GM23248 (cell line): ENCODE measurements at regions not wholly inside any gene's neighbourhood (a gene's known extent, or its start where the extent isn't known, plus 50 kb on each side); places are given as distances from the start of the nearest gene placed in this dataset.

Source experiments
- EZH2 ChIP-seq: fragments of 200-600 bp; sonication (generic); IDR thresholded peaks from 2 replicates; pipeline ENCODE4 v1.6.1; 2018; ENCODE audit warnings: antibody characterized with exemption, mild to moderate bottlenecking; ENCODE audit not compliant: insufficient read depth, poor library complexity, severe bottlenecking
- EZH2phosphoT487 ChIP-seq: fragments of 200-600 bp; sonication (generic); IDR thresholded peaks from 2 replicates; pipeline ENCODE4 v1.6.1; 2018; ENCODE audit warnings: antibody characterized with exemption, moderate library complexity, mild to moderate bottlenecking, low read depth; ENCODE audit not compliant: insufficient read depth

DNA sequence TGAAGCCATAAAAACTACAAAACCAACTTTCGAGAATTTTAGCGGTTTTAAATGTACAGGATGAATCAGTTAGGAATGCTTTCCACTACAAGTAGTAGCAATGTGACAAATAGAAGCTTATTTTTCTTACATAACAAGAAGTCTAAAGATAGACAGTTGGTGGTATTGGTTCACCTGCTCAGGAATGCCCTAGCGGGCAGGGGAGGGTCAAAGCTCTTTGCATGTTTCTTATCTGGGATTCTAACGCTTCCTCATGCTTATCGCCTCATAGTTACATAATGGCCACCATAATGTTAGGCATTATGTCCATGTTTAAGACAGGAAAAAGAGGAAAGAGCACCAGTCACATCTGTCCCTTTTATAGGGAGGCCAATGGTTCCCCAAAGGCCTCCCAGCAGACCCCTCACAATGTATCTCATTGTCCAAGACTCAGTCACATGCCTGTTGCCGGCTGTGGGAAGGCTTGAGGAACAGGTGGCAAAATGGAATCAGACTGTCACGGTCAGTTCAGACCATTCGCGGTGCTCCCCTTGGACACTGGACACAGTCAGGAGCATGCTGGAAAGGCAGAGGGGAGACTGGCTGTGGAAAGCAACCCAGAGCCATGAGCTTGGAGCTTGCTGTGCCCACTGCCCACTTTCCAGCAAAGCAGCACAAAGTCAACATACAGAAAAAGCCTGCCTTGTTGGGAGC is 69.4 kb upstream of the ODC1 start:
- no peak for TF ChIP-seq EZH2phosphoT487
- TF ChIP-seq EZH2, result no peak
